ES-I3 (cell line): ENCODE measurements at regions not wholly inside any gene's neighbourhood (a gene's known extent, or its start where the extent isn't known, plus 50 kb on each side); places are given as distances from the start of the nearest gene placed in this dataset.
"Not testable (repeated sequence)": the region's sequence is repeated elsewhere in the genome, so short reads cannot be mapped to it uniquely, and the experiment has no call there.

Experiments used
- H3K36me3 ChIP-seq: 2 replicates; pipeline ENCODE4 v1.6.1; 2013; ENCODE audit warnings: mild to moderate bottlenecking, low read length, control low read depth, moderate library complexity; ENCODE audit not compliant: insufficient read depth
- H3K4me1 ChIP-seq: 2 replicates; pipeline ENCODE4 v1.6.1; 2013; ENCODE audit warnings: mild to moderate bottlenecking, control low read depth, low read length; ENCODE audit not compliant: insufficient read depth
- H3K9ac ChIP-seq: 2 replicates; pipeline ENCODE4 v1.6.1; 2013; ENCODE audit warnings: low read depth, mild to moderate bottlenecking, low read length, moderate library complexity
- H3K9me3 ChIP-seq: 2 replicates; pipeline ENCODE4 v1.6.1; 2013; ENCODE audit warnings: mild to moderate bottlenecking, low read length, moderate library complexity; ENCODE audit not compliant: control insufficient read depth, insufficient read depth

DNA sequence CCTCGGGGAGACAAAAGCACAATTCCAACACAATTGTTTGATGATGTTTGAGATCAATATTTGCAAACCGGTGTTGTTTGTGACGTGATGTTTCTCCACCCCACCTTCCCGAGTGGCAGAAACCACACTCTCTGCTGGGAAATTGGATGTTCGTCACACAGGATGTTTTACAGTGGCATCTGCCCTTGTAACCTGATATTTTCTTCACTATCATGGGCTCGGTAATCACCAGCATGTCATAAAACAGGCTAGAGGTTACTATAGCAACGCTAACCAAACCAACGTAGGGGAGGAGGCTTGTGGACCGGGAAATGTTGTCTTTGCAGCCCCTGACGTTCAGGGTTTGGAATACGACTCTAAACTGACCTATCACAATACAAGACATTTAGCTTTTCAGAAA, 454.5 kb downstream of the IRS2 start:
- H3K9ac ChIP-seq: no peak overlapping the region
- no peaks in the 10 kb centered on the region for H3K9me3 ChIP-seq
- no peaks in the 10 kb centered on the region for H3K36me3 ChIP-seq
- H3K4me1 ChIP-seq: peaks cover 4% of the 10 kb centered on the region; the same call in 1 of the 2 replicates

DNA sequence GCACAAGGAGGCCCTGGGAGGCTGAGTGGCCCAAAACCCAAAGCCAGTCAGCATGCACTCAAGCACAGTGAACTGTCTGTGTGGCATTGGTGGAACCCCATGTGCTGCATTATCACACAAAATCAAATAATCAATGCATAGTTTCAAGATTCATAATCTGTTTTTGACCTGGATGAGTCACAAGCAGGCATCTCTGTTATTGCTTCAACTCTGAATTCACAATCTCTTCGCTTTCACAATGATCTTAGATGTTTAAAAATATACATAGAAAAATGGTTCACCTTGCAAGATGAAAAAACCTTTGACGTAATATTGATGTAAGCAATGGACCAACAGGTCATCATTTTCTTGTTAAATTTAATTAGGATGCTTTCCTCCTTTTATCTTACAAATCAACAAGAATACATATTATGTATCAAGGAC, 455.4 kb downstream of the IRS2 start:
- H3K9ac ChIP-seq: no peak overlapping the region
- no peaks in the 10 kb centered on the region for H3K36me3 ChIP-seq
- H3K4me1 ChIP-seq: peaks cover 4% of the 10 kb centered on the region; the same call in 1 of the 2 replicates
- H3K9me3 ChIP-seq: no peaks in the 10 kb centered on the region

DNA sequence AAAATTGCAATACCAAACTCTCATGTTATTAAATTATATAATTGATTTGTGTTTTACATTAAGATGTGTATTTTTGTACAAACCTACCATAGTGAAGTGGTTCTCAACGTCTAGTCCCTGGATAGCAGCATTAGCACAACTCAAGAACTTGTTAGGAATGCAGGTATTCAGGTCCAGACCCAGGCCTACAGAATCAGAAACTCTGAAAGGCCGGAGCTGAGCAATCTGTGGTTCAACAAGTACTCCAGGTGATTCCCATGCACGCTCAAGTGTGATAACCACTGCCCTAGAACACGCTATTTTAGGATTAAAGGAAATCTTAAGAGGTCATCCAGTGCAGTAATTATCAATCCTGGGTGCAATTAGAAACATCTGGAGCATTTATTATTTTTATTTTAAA, 456.3 kb downstream of the IRS2 start:
- Histone ChIP-seq H3K4me1 (peaks cover 4% of the 10 kb centered on the region; the same call in 1 of the 2 replicates), H3K9ac (no peak overlapping the region), H3K36me3 (no peaks in the 10 kb centered on the region), H3K9me3 (no peaks in the 10 kb centered on the region)

DNA sequence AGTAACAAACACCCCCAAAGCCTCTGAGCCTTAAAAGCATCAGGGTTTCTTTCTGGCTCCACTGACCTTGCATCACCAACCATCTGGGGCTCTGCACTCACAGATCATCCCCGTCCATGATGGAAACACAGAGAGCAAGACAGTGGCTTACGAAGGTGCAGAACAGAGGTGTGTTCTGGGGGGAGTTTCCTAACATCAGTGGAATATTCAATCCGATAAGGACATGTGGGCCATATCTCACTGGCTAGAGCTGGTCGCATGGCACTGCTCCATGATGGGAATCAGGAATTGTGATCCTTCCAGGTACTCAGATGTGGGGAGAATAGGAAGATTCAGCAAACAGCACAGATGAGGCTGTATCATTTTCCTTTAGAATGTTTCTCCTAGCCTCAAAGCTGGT, 457.2 kb downstream of the IRS2 start:
- H3K36me3 ChIP-seq: no peaks in the 10 kb centered on the region
- no peak overlapping the region for H3K9ac ChIP-seq
- no peaks in the 10 kb centered on the region for H3K9me3 ChIP-seq
- H3K4me1 ChIP-seq: peaks cover 4% of the 10 kb centered on the region; the same call in 1 of the 2 replicates

DNA sequence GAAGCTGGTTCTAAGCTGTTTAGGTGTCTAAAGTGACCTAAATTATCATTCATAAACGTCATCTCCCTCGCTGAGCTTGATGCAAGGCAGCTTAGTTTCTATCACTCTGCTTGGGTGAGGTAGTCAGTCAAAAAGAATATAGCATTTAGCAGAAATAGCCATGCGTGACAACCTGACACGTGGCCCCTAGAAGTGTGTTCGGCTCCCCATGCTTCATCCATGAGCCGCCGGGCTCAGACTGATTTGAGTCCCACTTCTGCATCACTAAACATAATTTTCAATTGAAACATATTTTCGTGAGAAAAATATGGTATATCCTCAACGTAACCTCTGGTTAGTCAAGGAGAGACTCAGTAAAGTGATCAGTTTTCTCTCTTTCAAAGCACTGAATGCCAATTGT, 459.8 kb downstream of the IRS2 start:
- no peaks in the 10 kb centered on the region for H3K4me1 ChIP-seq
- H3K36me3 ChIP-seq: no peaks in the 10 kb centered on the region
- no peak overlapping the region for H3K9ac ChIP-seq
- no peaks in the 10 kb centered on the region for H3K9me3 ChIP-seq

DNA sequence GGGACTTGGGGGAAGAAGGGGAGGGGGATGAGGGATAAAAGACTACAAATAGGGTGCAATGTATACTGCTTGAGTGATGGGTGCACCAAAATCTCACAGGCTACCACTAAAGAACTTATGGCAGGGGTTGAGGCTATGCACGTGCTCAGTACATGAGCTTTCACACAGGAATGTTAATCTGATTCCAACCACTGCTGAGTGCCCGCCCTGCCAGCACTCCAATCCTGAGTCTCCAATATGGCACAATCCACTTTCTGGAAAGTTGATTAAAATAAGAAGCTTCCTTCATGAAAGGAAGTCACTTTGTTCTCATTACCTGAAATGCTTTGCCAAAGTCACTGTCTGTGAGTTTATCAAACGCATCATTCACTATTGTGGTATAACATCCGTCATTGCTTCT, 463.0 kb downstream of the IRS2 start:
- no peaks in the 10 kb centered on the region for H3K4me1 ChIP-seq
- no peak overlapping the region for H3K9ac ChIP-seq
- no peaks in the 10 kb centered on the region for H3K9me3 ChIP-seq
- no peaks in the 10 kb centered on the region for H3K36me3 ChIP-seq

DNA sequence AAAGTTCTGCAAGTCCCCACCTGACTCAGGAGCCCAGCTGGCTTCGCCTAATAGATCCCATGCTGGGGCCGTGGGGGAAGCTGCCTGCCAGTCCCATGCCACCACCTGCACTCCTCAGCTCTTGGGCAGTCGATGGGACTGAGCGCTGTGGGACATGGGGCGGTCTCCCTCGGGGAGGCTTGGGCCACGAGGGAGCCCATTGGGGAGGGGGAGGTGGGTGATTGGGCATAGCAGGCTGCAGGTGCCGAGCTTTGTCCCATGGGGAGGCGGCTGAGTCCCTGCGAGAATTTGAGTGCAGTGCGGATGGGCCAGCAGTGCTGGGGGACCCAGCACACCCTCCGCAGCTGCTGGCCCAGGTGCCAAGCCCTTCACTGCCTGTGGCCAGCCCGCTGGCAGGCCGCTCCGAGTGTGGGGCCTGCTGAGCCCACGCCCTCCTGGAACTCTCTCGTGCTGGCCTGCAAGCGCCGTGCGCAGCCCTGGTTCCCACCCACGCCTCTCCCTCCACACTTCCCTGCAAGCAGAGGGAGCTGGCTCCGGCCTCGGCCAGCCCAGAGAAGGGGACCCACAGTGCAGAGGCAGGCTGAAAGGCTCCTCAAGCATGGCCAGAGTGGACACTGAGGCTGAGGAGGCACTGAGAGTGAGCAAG, 467.3 kb downstream of the IRS2 start:
- Histone ChIP-seq H3K36me3 (no peaks in the 10 kb centered on the region), H3K9ac (no peak overlapping the region), H3K4me1 (no peaks in the 10 kb centered on the region), H3K9me3 (no peaks in the 10 kb centered on the region)

DNA sequence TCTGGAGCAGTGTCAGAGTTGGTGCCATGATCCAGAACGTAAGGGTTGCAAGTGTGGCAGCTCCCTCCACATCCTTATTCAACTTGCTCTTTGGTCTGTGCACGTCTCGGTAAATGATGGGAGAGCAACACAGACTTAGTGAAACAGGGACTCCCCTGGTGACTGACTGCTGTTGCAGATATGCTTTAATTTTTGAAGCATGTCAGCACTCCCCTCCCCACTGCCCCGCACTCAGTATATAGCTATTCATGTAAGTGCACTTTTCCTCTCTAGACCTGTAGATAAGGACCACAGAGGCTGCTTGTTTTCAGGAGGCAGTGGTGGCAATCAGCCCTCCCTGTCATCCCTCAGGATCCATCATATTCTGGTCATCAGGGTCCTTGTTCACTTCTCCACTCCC, 470.9 kb downstream of the IRS2 start:
- no peak overlapping the region for H3K9ac ChIP-seq
- no peaks in the 10 kb centered on the region; the same call in 1 of the 2 replicates for H3K9me3 ChIP-seq
- H3K4me1 ChIP-seq: no peaks in the 10 kb centered on the region
- no peaks in the 10 kb centered on the region for H3K36me3 ChIP-seq

DNA sequence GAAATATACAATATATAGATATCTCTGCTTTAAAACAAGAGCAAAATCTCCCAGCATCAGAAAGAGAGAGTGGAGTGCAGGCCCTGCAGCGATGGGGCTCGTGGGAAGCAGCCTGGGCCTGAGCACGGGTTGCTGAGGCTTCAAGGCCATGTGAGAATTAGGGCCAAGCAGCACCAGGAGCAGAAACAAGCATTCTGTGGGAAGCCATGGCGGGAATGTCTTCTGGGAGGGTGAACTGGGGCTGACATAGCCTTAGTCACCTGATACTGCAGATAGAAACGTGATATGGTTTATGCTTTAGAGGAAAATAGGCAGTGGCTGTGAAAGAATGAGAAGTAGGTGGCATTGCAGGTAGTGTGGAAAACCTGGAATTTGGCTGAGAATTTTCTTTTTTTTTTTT, 472.3 kb downstream of the IRS2 start:
- H3K9me3 ChIP-seq: no peaks in the 10 kb centered on the region; the same call in 1 of the 2 replicates
- no peaks in the 10 kb centered on the region for H3K4me1 ChIP-seq
- H3K36me3 ChIP-seq: no peaks in the 10 kb centered on the region
- no peak overlapping the region for H3K9ac ChIP-seq

DNA sequence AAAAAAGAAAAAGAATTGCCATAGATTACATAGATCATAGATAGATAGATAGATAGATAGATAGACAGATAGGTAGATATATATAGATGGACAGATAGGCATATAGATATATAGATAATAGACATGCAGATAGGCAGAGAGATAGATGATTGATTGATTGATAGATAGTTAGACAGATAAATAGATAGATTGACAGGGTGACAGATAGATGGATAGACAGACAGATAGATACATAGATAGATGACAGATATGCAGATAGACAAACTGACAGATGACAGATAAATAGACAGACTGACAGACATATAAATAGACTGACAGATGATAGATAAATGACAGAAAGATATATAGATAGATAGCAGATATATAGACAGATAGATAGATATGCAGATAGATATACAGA, 474.0 kb downstream of the IRS2 start:
- Histone ChIP-seq H3K4me1 (no peaks in the 10 kb centered on the region), H3K36me3 (no peaks in the 10 kb centered on the region), H3K9ac (no peak overlapping the region), H3K9me3 (no peaks in the 10 kb centered on the region; the same call in 1 of the 2 replicates)

DNA sequence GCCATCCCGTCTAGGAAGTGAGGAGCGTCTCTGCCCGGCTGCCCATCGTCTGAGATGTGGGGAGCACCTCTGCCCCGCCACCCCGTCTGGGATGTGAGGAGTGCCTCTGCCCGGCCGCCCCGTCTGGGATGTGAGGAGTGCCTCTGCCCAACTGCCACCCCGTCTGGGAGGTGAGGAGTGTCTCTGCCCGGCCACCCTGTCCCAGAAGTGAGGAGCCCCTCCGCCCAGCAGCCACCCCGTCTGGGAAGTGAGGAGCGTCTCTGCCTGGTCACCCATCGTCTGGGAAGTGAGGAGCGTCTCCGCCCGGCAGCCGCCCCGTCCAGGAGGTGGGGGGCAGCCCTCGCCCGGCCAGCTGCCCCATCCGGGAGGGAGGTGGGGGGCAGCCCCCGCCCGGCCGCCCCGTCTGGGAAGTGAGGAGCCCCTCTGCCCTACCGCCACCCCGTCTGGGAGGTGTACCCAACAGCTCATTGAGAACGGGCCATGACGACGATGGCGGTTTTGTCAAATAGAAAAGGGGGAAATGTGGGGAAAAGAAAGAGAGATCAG, 474.9 kb downstream of the IRS2 start:
- not testable (repeated sequence) for H3K9ac ChIP-seq, H3K9me3 ChIP-seq, H3K4me1 ChIP-seq, H3K36me3 ChIP-seq

DNA sequence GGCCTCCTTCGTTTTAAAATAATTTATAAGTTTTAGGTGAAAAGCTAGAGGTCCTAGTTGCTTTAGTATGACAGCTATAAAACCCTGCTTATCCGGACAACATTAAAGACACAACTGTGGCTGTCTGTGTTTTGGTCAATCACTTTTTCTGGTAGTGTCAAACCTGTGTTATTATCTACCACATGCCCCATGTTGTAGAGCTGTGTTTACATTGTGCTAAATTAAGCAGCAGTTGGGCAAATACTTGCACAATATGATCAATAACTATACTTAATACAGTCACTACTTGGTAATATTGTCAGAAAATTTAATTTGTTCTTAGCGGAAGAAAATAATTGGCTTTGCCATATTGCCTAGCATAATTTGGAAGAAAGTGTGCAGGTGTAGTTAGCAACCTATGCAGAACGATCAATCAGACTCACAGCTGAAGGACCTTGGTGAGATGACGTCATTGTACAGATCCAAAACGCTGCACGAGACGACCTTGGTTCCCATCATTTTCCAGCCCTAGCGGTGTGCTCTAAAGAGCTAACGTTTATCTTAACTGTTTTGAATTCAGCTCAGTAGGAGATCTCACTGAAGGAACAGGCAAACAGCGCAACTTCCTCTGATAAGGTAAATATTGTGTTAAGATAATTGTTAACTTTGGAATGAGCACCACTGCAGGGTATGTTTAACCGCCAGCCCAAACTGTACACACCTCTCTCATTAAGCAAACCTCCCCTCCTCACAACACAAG, 476.6 kb downstream of the IRS2 start:
- H3K4me1 ChIP-seq: no peaks in the 10 kb centered on the region

DNA sequence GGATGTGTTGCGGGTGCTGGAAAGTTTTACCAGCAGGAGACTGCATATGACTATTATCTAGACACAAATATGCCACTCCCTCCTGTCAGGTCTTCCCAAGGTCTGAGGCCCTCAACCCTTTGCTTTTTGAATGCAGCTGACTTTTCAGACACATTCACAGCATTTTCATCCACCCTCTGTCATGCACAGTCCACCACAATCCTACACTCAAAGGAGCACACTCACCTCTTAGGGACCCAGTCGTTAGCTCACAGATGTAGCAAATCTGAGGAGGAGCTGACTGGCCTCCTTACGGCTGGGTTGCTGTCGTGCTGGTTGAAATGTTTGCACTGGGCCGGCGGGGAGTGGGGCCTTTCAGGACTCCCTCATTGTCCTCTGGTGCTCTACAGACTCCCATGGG, 479.4 kb downstream of the IRS2 start:
- Histone ChIP-seq H3K4me1 (no peaks in the 10 kb centered on the region), H3K36me3 (no peaks in the 10 kb centered on the region), H3K9me3 (no peaks in the 10 kb centered on the region; the same call in 1 of the 2 replicates), H3K9ac (no peak overlapping the region)

More for the DNA sequence above, 476.6 kb downstream of the IRS2 start:
- Histone ChIP-seq H3K9ac (no peak overlapping the region), H3K9me3 (no peaks in the 10 kb centered on the region; the same call in 1 of the 2 replicates), H3K36me3 (no peaks in the 10 kb centered on the region)

DNA sequence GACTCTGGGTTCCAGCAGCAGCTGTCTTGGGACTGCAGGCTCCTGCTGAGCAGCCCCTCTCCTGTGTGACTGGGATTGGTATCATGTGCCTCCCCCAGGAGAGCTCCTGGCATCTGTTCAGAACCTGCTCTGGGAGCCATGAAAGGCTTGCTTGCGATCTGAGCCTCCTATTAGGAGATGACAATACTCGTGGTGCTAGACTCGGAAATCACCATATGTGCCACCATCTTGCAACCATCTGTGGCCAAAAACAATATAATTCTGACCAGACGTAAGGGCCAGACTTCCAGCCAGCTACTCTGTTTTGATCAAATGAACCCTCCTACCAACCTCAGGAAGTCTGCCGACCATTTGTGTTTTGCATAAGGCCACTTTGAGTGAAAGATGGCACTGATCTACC, 484.7 kb downstream of the IRS2 start:
- no peaks in the 10 kb centered on the region for H3K36me3 ChIP-seq
- peaks cover 4% of the 10 kb centered on the region; the same call in 1 of the 2 replicates for H3K9me3 ChIP-seq
- H3K9ac ChIP-seq: no peak overlapping the region
- no peaks in the 10 kb centered on the region for H3K4me1 ChIP-seq

DNA sequence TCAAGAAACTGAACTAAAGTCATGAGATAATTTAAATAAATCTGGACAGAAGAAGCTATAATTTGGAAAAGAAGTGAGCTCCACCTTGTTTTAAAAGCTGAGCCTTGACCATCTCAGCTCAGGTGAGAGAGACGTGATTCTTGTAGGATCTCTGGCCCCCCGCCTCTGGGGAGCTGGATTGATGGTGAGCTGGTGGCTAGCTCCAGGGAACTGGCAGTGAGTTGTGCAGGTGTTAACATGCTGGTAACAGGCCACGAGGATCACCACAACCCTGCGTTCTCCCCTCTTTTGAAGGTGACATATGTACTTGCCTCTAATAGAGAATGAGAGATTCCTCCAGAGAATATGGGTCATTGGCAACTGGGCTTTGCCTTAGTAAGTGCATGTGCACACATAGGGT, 485.1 kb downstream of the IRS2 start:
- Histone ChIP-seq H3K36me3 (no peaks in the 10 kb centered on the region), H3K9ac (no peak overlapping the region), H3K4me1 (no peaks in the 10 kb centered on the region), H3K9me3 (peaks cover 6% of the 10 kb centered on the region; the same call in 1 of the 2 replicates)
